BLaER1 treated with 17β-estradiol and CSF1 and Interleukin-3, amounts not matched to agents 10 nM and 100 nM (cell line): ENCODE measurements at regions not wholly inside any gene's neighbourhood (a gene's known extent, or its start where the extent isn't known, plus 50 kb on each side); places are given as distances from the start of the nearest gene placed in this dataset.

Experiments
- H3K27ac ChIP-seq, 11 experiments: shearing (Covaris generic); formaldehyde crosslinking; 2 replicates each; pipeline ENCODE4 v1.8.1; 2022
- H3K27me3 ChIP-seq, 11 experiments: shearing (Covaris generic); formaldehyde crosslinking; 2 replicates each; pipeline ENCODE4 v1.8.1; 2022
- H3K36me3 ChIP-seq, 11 experiments: shearing (Covaris generic); formaldehyde crosslinking; 2 replicates each; pipeline ENCODE4 v1.8.1; 2022
- H3K4me1 ChIP-seq, 10 experiments: shearing (Covaris generic); formaldehyde crosslinking; 2 replicates each; pipeline ENCODE4 v1.8.1; 2022
- H3K4me2 ChIP-seq, 11 experiments: shearing (Covaris generic); formaldehyde crosslinking; 2 replicates each; pipeline ENCODE4 v1.8.1; 2022
- H3K4me3 ChIP-seq, 10 experiments: shearing (Covaris generic); formaldehyde crosslinking; 2 replicates each; pipeline ENCODE4 v1.8.1; 2022
- H3K9ac ChIP-seq, 11 experiments: shearing (Covaris generic); formaldehyde crosslinking; 2 replicates each; pipeline ENCODE4 v1.8.1; 2022
- H3K9me3 ChIP-seq, 11 experiments: shearing (Covaris generic); formaldehyde crosslinking; replicated peaks in 1 of 11; 2 replicates each; pipeline ENCODE4 v1.8.1; 2022
- H4K20me1 ChIP-seq, 11 experiments: shearing (Covaris generic); formaldehyde crosslinking; 2 replicates each; pipeline ENCODE4 v1.8.1; 2022
- Cebpa-rat ChIP-seq, 11 experiments: shearing (Covaris generic); IDR thresholded peaks; 2 replicates each; pipeline ENCODE4 v1.8.1; 2022

DNA sequence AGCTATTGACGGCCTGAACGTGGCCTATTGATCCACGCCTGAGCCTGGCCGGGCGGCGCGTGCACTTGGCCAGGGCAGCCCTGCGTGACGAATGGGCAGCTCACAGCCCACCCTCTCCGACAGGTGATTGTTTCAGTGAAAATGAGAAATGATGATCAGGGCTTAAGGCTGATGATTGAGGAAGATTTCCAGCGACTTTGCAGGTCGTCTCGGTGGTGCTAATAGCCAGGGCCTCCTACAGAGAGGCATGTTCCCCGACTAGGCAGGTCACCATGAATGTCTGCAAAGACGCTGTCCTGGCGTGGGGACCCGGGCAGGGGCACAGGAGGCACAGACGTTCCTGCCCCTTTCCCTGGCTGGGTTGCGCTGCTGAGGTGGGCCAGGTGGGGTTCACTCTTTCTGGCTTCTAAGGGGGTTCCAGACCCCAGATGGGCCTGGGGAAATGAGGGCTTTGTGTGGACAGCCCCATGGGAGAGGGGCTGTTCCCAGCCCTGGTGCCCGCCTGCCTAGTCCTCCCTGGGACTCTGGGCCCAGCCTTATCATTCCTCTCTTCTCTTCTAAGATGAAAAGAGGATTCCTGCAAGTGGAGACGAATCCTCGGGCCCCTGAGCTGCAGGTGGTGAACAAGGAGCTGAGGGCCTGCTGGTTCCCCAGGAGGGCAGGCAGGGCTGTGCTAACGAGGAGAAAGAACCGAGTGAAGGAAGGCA, 157.4 kb downstream of the KIF26A start:
- peak overlapping the region in 6 of 11 experiments; percentile 23 to 72 (median 40); a peak in 11 of 22 replicates for H3K4me2 ChIP-seq
- peak overlapping the region in 4 of 11 experiments; percentile 0 to 34 (median 19); a peak in 3 of 22 replicates for H3K9ac ChIP-seq
- no peak for TF ChIP-seq Cebpa-rat (IDR thresholded peaks at IDR 0.05)

DNA sequence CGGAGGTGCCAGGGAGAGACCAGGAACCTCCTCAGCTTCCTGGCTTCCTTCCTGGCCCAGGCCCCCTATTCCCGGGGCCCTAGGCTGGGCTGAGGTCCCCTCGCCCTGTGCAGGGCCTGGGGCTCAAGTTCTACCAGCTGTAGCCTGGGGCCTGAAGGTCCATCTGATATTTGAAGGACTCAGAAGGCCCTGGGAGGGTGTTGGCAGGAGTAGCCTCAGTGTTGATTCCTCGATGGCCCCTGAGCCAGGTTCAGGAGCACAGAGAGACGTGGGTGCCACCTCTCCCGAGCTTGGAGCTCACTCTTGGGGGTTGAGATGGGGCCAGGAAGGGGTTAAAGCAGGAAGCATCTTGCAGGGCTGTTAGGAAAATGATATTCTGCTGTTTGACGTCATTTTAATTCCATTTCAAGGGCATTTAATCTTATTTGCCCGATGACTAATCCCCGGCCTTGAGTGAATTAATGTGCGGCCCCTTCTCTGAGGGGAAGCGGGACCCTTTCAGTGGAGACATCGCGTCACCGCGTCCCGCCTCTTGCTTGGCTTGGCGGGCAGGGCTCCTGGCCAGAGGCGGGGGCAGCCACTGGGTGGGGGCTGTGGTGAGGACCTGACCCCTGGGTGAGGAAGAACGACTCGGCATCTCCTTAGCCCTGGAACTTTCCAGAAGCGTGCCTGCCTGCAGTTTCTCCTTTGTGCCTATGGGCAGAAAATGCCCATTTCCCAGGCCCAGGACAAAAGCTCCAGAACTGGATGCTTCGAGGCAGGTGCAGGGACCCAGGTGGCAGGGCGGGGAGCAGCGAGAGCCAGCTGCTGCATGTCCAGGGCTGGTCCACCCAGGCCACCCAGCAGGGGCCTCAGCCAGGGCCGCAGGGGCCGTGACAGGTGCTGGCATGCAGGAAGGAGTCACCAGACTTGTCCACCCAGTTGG, 158.3 kb downstream of the KIF26A start:
- no peak for TF ChIP-seq Cebpa-rat (IDR thresholded peaks at IDR 0.05)
- Histone ChIP-seq H3K4me2 (peak overlapping the region in 7 of 11 experiments; percentile 9 to 46 (median 24); a peak in 11 of 22 replicates), H3K36me3 (no peaks in the 10 kb centered on the region), H3K4me1 (peaks cover 0 to 48% (median 44%) of the 10 kb centered on the region in 10 experiments; a peak in 16 of 20 replicates), H3K27me3 (no peaks in the 10 kb centered on the region), H3K9me3 (no peaks in the 10 kb centered on the region), H3K9ac (peak overlapping the region in 4 of 11 experiments; percentile 0 to 34 (median 19); a peak in 2 of 22 replicates), H4K20me1 (peaks cover 0 to 6% (median 0%) of the 10 kb centered on the region in 11 experiments; a peak in 3 of 22 replicates), H3K4me3 (no peak overlapping the region), H3K27ac (no peak overlapping the region)

More for the DNA sequence above, 157.4 kb downstream of the KIF26A start:
- Histone ChIP-seq H3K4me3 (no peak overlapping the region), H4K20me1 (peaks cover 0 to 6% (median 0%) of the 10 kb centered on the region in 11 experiments; a peak in 3 of 22 replicates), H3K27ac (no peak overlapping the region), H3K9me3 (no peaks in the 10 kb centered on the region), H3K27me3 (no peaks in the 10 kb centered on the region), H3K36me3 (no peaks in the 10 kb centered on the region), H3K4me1 (peaks cover 0 to 44% (median 40%) of the 10 kb centered on the region in 10 experiments; a peak in 16 of 20 replicates)

DNA sequence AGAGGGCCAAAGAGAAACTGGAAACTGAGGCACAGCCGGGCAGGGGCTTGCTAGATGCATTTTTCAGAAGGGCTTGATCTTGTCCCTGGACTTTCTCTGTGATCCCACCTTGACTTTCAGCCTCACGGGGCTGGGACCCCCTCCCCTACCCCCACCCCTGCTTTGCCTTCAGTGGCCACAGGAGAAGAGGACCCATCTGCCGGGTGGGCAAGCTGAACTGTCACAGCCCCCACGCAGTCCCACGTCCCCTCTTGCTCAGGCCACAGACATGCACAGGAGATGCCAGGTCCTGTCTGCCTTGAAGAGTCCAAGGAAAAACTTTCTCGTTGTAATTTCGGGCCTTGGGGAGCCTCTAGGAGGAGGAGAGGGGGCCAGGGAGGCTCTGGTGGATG, 158.9 kb downstream of the KIF26A start:
- H3K36me3 ChIP-seq, result no peaks in the 10 kb centered on the region
- no peak overlapping the region for H3K27ac ChIP-seq
- H3K27me3 ChIP-seq, result no peaks in the 10 kb centered on the region
- no peak overlapping the region for H3K4me3 ChIP-seq
- peaks cover 0 to 53% (median 50%) of the 10 kb centered on the region in 10 experiments; a peak in 16 of 20 replicates for H3K4me1 ChIP-seq
- no peaks in the 10 kb centered on the region for H3K9me3 ChIP-seq
- no peak overlapping the region for H3K9ac ChIP-seq
- H3K4me2 ChIP-seq, result peak overlapping the region in 3 of 11 experiments; percentile 9 to 46 (median 23); a peak in 1 of 22 replicates
- no peak for TF ChIP-seq Cebpa-rat (IDR thresholded peaks at IDR 0.05)
- peaks cover 0 to 6% (median 0%) of the 10 kb centered on the region in 11 experiments; a peak in 3 of 22 replicates for H4K20me1 ChIP-seq

DNA sequence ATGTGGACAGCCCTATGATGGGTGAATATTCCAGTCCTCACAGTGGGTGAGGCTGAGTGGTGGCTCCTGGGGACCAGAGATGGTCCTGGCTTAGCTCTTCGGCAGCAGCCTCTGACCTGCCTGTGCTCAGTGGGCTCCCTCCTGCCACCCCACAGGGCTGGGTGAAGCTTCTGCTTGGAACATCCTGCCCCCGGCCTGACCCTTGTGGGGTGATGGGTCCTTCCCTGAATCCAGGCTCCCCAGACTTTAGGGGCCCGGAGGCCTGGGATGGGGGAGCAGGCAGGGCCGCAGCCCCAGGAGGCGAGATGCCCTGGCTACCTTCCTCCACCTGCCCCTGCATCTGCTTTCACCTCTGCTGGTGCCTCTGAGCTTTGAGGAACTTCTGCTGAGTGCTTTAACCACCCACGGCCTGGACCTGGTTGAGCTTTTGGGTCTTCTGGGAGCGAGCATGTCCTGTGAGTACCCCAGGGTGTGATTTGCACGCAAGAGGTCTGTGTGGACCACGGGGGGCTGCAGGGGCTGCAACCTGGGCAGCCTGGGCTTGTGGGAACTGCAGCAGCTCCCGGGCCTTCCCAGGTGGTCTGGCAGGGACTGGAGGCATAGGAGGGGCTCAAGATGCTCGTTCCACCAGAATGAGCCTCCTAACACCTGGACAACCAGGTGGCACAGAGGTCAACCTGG, 159.5 kb downstream of the KIF26A start:
- Histone ChIP-seq H3K27me3 (no peaks in the 10 kb centered on the region), H3K36me3 (no peaks in the 10 kb centered on the region), H3K4me2 (no peak overlapping the region), H3K4me3 (no peak overlapping the region), H3K9me3 (no peaks in the 10 kb centered on the region), H3K4me1 (peaks cover 0 to 54% (median 51%) of the 10 kb centered on the region in 10 experiments; a peak in 16 of 20 replicates), H3K27ac (no peak overlapping the region), H4K20me1 (peaks cover 0 to 6% (median 0%) of the 10 kb centered on the region in 11 experiments; a peak in 3 of 22 replicates), H3K9ac (no peak overlapping the region)
- no peak for TF ChIP-seq Cebpa-rat (IDR thresholded peaks at IDR 0.05)

DNA sequence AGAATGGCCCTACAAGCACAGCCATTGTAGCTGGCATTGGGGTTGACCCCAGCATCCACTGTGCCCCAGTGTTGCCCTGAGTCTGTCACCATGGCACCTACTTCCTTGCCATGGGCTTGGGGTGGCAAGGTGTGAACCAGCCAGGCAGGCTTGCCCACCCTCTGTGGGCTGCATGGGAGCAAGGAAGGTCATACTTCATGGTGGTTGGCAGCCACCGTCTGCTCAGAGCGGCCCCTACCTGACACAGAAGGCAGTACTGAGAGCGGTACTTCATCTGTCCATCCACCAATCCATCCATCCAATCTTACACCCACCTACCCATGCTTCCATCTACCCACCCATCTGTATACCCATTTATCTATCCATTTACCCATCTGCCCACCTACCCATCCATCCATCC, 160.1 kb downstream of the KIF26A start:
- Histone ChIP-seq H4K20me1 (peaks cover 0 to 6% (median 0%) of the 10 kb centered on the region in 11 experiments; a peak in 3 of 22 replicates), H3K4me2 (no peak overlapping the region), H3K36me3 (no peaks in the 10 kb centered on the region), H3K9me3 (no peaks in the 10 kb centered on the region), H3K27me3 (no peaks in the 10 kb centered on the region), H3K4me1 (peaks cover 0 to 56% (median 52%) of the 10 kb centered on the region in 10 experiments; a peak in 16 of 20 replicates), H3K9ac (no peak overlapping the region), H3K27ac (no peak overlapping the region), H3K4me3 (no peak overlapping the region)
- no peak for TF ChIP-seq Cebpa-rat (IDR thresholded peaks at IDR 0.05)

DNA sequence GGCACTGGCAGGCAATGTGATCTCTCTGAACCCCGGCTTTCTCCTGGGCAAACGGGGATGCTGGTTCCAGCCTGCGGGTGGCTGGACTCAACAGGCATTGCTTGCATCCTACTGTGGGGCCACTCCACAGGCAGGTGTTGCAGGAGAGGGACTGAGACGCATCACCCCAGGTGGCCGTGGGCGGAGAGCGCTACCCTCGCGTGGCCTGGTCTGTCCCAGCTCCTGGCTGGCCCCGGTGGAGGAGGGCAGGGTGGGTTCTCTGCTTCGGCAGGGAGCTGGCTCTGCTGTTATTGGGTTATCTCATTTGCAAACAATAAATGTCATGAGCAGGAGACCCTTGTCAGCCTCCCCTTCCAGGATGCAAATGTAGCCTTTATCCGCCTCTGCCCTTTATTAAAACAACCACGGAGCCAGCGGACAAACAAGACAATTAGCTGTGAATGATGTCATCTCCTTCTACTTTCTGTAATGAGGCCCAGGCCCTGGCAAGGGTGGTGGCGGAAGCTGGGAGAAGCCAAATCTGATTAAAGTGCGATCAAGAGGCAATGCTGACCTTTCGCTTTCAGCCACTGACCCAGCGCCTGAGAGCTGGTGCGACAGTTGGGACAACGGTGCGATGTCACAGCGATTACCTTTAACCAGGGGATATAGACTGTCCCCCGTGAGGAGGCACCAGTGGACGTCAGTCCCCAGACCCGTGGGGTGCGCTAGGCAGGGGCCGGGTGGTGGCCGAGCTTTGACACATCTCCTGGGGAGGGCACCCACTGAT, 161.8 kb downstream of the KIF26A start:
- Histone ChIP-seq H3K36me3 (no peaks in the 10 kb centered on the region), H3K9ac (no peak overlapping the region), H3K9me3 (no peaks in the 10 kb centered on the region), H3K4me2 (no peak overlapping the region), H3K4me1 (peaks cover 0 to 40% (median 35%) of the 10 kb centered on the region in 10 experiments; a peak in 16 of 20 replicates), H4K20me1 (no peaks in the 10 kb centered on the region; a peak in 1 of 22 replicates), H3K27me3 (no peaks in the 10 kb centered on the region), H3K4me3 (no peak overlapping the region), H3K27ac (no peak overlapping the region)
- no peak for TF ChIP-seq Cebpa-rat (IDR thresholded peaks at IDR 0.05)

DNA sequence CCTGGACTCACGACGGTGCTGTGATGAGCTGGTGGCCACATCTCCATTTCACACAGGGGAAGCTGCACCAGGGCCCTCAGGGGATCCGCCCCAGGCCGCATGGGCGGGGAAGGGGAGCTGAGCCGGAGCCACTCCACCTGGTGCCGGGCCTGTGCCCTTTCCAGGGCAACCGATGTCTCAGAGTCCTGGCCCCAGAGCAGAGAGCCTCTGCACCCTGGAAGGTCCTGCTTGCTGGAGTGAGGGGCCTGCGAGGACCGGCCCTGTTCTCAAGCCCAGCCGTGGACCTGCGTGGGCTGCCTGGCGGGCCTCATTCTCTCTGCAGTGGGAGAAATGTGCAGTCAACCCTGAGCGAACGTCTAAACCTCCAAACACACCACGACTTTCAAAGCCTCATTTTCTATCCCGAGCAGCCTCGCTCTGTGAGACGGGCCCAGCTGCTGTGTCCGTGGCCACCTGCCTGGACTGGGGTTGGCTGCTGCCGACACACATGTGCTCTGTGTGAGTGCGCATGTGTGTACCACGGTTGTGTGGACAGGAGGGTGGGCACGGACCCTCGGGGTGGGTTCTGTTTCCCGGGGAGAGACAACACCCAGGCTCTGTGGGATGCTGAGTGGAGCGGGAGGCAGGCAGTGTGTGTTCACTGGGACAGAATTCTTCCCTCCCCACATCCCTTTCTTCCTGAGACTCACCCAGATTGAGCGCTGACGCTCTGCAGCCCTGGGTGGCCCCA, 163.5 kb downstream of the KIF26A start:
- TF ChIP-seq Cebpa-rat (IDR thresholded peaks at IDR 0.05), result no peak
- Histone ChIP-seq H3K4me3 (no peak overlapping the region), H4K20me1 (no peaks in the 10 kb centered on the region; a peak in 1 of 22 replicates), H3K36me3 (no peaks in the 10 kb centered on the region), H3K4me2 (peak overlapping the region in 8 of 11 experiments; percentile 44 to 79 (median 66); a peak in 16 of 22 replicates), H3K27ac (peak overlapping the region in 2 of 11 experiments; percentile 14 to 23; a peak in 2 of 22 replicates), H3K9ac (peak overlapping the region in 3 of 11 experiments; percentile 2 to 27 (median 3); a peak in 3 of 22 replicates), H3K4me1 (peaks cover 0 to 26% (median 22%) of the 10 kb centered on the region in 10 experiments; a peak in 17 of 20 replicates), H3K27me3 (no peaks in the 10 kb centered on the region), H3K9me3 (no peaks in the 10 kb centered on the region)
